ENCODE measurements at regions not wholly inside any gene's neighbourhood (a gene's known extent, or its start where the extent isn't known, plus 50 kb on each side); places are given as distances from the start of the nearest gene placed in this dataset.

DNA sequence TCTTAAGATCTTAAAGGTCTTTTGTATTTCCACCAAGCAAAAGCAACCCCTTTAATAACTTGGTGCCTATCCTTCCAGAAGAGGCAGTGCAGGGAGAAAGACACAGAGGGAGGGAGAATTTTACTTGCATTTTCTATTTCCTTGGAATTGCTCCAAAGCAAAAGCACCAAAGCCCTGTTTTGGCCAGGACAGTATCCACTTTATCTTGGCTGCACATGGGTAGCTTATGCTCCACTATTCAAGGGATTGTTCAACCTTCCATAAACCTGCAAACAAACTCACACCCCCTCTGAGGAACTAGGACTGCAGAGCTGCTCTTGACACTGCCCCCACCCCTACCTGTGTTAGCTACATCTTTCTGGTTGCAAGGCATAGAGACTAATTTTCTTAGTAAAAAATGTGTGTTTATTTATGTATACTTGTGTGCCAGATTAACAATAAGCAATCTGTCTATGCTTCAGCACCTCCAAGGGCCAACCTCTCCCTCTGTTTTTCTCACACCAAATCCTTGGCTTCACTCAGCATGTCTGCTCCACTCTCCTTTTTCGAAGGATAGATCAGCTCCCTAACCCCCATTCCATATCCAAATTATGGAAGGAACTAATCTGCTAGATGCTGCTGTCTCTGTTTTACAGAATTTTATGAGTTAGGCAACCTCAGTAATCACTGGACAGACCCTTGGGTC, 68.1 kb upstream of the KLF12 start:
- POLR2A ChIA-PET (ENCODE audit: low non-redundant PET): no interaction called here
- Histone ChIP-seq H3K27ac (ENCODE audit: low read depth, low read length, poor library complexity, severe bottlenecking) (no peak overlapping the region), H3K9me3 (ENCODE audit: low read depth, low read length, poor library complexity, severe bottlenecking) (no peaks in the 10 kb centered on the region), H3K4me1 (ENCODE audit: insufficient read depth, low read length, poor library complexity, severe bottlenecking) (no peaks in the 10 kb centered on the region), H3K27me3 (replicated peaks; ENCODE audit: insufficient read depth, low read depth, low read length, poor library complexity) (no peaks in the 10 kb centered on the region), H3K36me3 (ENCODE audit: insufficient read depth, low read length, poor library complexity, severe bottlenecking) (no peaks in the 10 kb centered on the region), H3K4me3 (ENCODE audit: low read depth, low read length, poor library complexity, severe bottlenecking) (no peak overlapping the region)
- CTCF ChIA-PET: no interaction called here
- intact Hi-C loops (cut with micrococcal nuclease; ENCODE audit: unreplicated experiment): no loop called here
- TF ChIP-seq CTCF (conservative IDR thresholded peaks at IDR 0.05; ENCODE audit: low read depth, low read length) (no peak), EZH2 (IDR thresholded peaks at IDR 0.05; ENCODE audit: borderline replicate concordance, low read depth, low read length, poor library complexity, severe bottlenecking) (no peak)
- no peak for DNase-seq (ENCODE audit: low spot score)
- BruUV-seq (replicated peaks): no TSS peak

DNA sequence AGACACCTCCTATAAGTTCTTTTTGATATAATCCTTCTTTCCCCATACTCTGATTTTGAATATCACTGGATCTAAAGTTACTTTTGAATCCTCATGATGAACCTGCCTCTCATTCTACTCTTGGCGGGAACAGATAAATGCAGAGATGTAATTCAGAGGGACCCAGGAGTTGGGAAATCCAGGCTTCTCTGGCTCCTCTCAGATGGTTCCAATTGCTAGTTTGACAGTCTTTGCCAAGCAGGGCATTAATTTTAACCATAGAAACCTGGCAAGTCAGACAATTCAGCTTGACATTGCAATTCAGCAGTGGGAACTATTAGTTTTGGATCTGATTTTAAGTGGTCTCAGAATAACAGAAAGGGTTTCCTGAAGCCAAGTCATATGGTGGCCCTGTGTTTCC, 67.3 kb upstream of the KLF12 start:
- intact Hi-C loops (cut with micrococcal nuclease; ENCODE audit: unreplicated experiment): no loop called here
- H3K9me3 ChIP-seq (ENCODE audit: low read depth, low read length, poor library complexity, severe bottlenecking): no peaks in the 10 kb centered on the region
- no peaks in the 10 kb centered on the region for H3K4me1 ChIP-seq (ENCODE audit: insufficient read depth, low read length, poor library complexity, severe bottlenecking)
- ChIA-PET POLR2A (ENCODE audit: low non-redundant PET) (no interaction called here), CTCF (no interaction called here)
- no peaks in the 10 kb centered on the region for H3K27me3 ChIP-seq (replicated peaks; ENCODE audit: insufficient read depth, low read depth, low read length, poor library complexity)
- TF ChIP-seq EZH2 (IDR thresholded peaks at IDR 0.05; ENCODE audit: borderline replicate concordance, low read depth, low read length, poor library complexity, severe bottlenecking) (no peak), CTCF (conservative IDR thresholded peaks at IDR 0.05; ENCODE audit: low read depth, low read length) (no peak)
- BruUV-seq (replicated peaks): no TSS peak
- H3K27ac ChIP-seq (ENCODE audit: low read depth, low read length, poor library complexity, severe bottlenecking): no peak overlapping the region
- DNase-seq (ENCODE audit: low spot score): no peak
- no peak overlapping the region for H3K4me3 ChIP-seq (ENCODE audit: low read depth, low read length, poor library complexity, severe bottlenecking)
- no peaks in the 10 kb centered on the region for H3K36me3 ChIP-seq (ENCODE audit: insufficient read depth, low read length, poor library complexity, severe bottlenecking)

DNA sequence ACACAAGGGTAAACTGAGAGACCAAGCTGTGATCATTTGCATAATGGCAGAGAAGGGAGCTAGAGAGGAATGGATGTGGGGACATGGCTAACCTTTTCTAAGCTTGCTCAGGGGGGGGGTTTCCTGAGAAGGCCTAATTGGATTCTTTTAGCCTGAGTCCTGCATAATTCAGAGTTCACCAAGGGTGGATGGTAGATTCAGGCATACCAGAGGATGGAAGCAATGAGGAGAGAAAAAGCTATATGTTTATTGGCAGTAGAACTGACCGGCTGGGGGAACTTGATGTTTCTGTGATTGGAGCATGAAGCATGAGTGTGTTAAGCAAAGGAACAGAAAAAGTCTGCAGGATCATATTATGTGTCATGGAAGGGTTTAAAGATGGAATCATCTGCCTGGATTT, 65.9 kb upstream of the KLF12 start:
- TF ChIP-seq CTCF (conservative IDR thresholded peaks at IDR 0.05; ENCODE audit: low read depth, low read length) (no peak), EZH2 (IDR thresholded peaks at IDR 0.05; ENCODE audit: borderline replicate concordance, low read depth, low read length, poor library complexity, severe bottlenecking) (no peak)
- Histone ChIP-seq H3K36me3 (ENCODE audit: insufficient read depth, low read length, poor library complexity, severe bottlenecking) (no peaks in the 10 kb centered on the region), H3K4me3 (ENCODE audit: low read depth, low read length, poor library complexity, severe bottlenecking) (no peak overlapping the region), H3K27me3 (replicated peaks; ENCODE audit: insufficient read depth, low read depth, low read length, poor library complexity) (no peaks in the 10 kb centered on the region), H3K9me3 (ENCODE audit: low read depth, low read length, poor library complexity, severe bottlenecking) (no peaks in the 10 kb centered on the region), H3K4me1 (ENCODE audit: insufficient read depth, low read length, poor library complexity, severe bottlenecking) (no peaks in the 10 kb centered on the region), H3K27ac (ENCODE audit: low read depth, low read length, poor library complexity, severe bottlenecking) (no peak overlapping the region)
- ChIA-PET CTCF (no interaction called here), POLR2A (ENCODE audit: low non-redundant PET) (no interaction called here)
- DNase-seq (ENCODE audit: low spot score): peak; percentile 9
- intact Hi-C loops (cut with micrococcal nuclease; ENCODE audit: unreplicated experiment): no loop called here
- BruUV-seq (replicated peaks): no TSS peak
